ENCODE measurements at regions not wholly inside any gene's neighbourhood (a gene's known extent, or its start where the extent isn't known, plus 50 kb on each side); places are given as distances from the start of the nearest gene placed in this dataset.

GRCh38 chrX:22520128-22520828 is 247.6 kb downstream of the CBLL2 start:
- H3K4me1 ChIP-seq, result no peaks in the 10 kb centered on the region
- WGBS, 2 donors, result 67 to 74% methylated on average over 5 of the region's 5 CpGs

GRCh38 chrX:22526339-22526738 is 253.6 kb downstream of the CBLL2 start:
- Histone ChIP-seq H3K9me3 (no peaks in the 10 kb centered on the region), H3K27ac (no peak overlapping the region), H3K27me3 (no peaks in the 10 kb centered on the region), H3K4me1 (no peaks in the 10 kb centered on the region), H3K4me3 (no peak overlapping the region), H3K36me3 (no peaks in the 10 kb centered on the region)
- TF ChIP-seq EP300 (IDR thresholded peaks at IDR 0.05), result no peak
- TF ChIP-seq, protein P1, sequence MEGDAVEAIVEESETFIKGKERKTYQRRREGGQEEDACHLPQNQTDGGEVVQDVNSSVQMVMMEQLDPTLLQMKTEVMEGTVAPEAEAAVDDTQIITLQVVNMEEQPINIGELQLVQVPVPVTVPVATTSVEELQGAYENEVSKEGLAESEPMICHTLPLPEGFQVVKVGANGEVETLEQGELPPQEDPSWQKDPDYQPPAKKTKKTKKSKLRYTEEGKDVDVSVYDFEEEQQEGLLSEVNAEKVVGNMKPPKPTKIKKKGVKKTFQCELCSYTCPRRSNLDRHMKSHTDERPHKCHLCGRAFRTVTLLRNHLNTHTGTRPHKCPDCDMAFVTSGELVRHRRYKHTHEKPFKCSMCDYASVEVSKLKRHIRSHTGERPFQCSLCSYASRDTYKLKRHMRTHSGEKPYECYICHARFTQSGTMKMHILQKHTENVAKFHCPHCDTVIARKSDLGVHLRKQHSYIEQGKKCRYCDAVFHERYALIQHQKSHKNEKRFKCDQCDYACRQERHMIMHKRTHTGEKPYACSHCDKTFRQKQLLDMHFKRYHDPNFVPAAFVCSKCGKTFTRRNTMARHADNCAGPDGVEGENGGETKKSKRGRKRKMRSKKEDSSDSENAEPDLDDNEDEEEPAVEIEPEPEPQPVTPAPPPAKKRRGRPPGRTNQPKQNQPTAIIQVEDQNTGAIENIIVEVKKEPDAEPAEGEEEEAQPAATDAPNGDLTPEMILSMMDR (IDR thresholded peaks at IDR 0.05), result no peak
- no peak for TF ChIP-seq POLR2A (IDR thresholded peaks at IDR 0.05)
- DNase-seq (ENCODE audit: low spot score in 2 of 2), result no peak
- WGBS, 2 donors, result 82 to 87% methylated on average over 3 of the region's 3 CpGs

More at GRCh38 chrX:22520128-22520828, 247.6 kb downstream of the CBLL2 start:
- H3K9me3 ChIP-seq, result no peaks in the 10 kb centered on the region
- DNase-seq (ENCODE audit: low spot score in 2 of 2), result no peak
- no peak overlapping the region for H3K27ac ChIP-seq
- no peak overlapping the region for H3K4me3 ChIP-seq
- TF ChIP-seq EP300 (IDR thresholded peaks at IDR 0.05) (no peak), POLR2A (IDR thresholded peaks at IDR 0.05) (no peak)
- TF ChIP-seq, protein P1 (IDR thresholded peaks at IDR 0.05), result no peak
- H3K27me3 ChIP-seq, result no peaks in the 10 kb centered on the region
- H3K36me3 ChIP-seq, result no peaks in the 10 kb centered on the region

- Histone ChIP-seq H3K4me1 (no peaks in the 10 kb centered on the region), H3K36me3 (no peaks in the 10 kb centered on the region), H3K27ac (no peak overlapping the region), H3K9me3 (no peaks in the 10 kb centered on the region), H3K27me3 (no peaks in the 10 kb centered on the region), H3K4me3 (no peak overlapping the region)
- TF ChIP-seq, protein P1 (IDR thresholded peaks at IDR 0.05), result no peak
- TF ChIP-seq POLR2A (IDR thresholded peaks at IDR 0.05) (no peak), EP300 (IDR thresholded peaks at IDR 0.05) (no peak)
- WGBS, 2 donors, result 34 to 38% methylated on average over 1 of the region's 1 CpG
- DNase-seq (ENCODE audit: low spot score in 2 of 2), result no peak
Measured at GRCh38 chrX:22527302-22527701, 254.6 kb downstream of the CBLL2 start.

DNA sequence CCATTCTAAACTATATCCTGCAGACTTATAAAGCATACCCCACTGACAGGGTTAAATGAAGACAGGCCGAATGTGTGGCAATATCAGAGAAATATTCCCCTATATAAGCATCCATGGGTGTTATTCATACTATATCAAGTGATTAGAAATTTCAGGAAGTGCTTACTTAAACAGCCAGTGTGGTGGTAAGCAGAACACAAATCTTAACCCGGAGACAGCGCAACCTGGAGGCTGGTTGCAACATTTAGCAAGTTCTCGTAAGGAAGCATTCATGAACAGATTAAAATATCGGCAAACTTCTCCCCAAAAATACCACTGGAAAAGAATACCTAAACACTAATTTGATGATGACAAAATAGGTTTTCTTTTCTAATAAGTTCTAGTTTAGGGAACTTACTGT is 261.2 kb downstream of the CBLL2 start:
- no peaks in the 10 kb centered on the region for H3K36me3 ChIP-seq
- no peak for TF ChIP-seq EP300 (IDR thresholded peaks at IDR 0.05)
- TF ChIP-seq, protein P1 (IDR thresholded peaks at IDR 0.05), result no peak
- no peak for TF ChIP-seq POLR2A (IDR thresholded peaks at IDR 0.05)
- no peaks in the 10 kb centered on the region for H3K27me3 ChIP-seq
- no peak overlapping the region for H3K4me3 ChIP-seq
- H3K4me1 ChIP-seq, result no peaks in the 10 kb centered on the region
- no peak overlapping the region for H3K27ac ChIP-seq
- H3K9me3 ChIP-seq, result no peaks in the 10 kb centered on the region
- no peak for DNase-seq (ENCODE audit: low spot score in 2 of 2)
- WGBS, 2 donors, result 73 to 75% methylated on average over 5 of the region's 5 CpGs

DNA sequence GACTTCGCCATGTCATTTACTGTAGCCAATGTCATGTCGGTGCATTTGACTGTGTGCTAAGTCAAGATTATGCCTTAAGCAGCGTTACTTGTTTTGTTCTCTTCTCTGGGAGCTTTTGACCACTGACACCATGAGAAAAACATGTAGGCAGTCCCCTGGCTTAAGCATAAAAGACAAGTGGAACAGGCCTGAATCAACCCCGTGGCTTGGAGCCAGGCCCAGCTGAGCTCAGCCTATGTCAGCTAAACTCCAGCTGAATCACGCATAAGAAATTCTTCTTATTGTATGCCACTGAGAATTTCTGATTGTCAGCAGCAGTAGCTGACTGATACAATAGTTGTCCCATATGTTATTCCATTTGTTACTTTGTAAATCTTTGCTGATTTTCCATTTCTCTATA is 261.9 kb downstream of the CBLL2 start:
- no peak for DNase-seq (ENCODE audit: low spot score in 2 of 2)
- Histone ChIP-seq H3K36me3 (no peaks in the 10 kb centered on the region), H3K4me1 (no peaks in the 10 kb centered on the region), H3K9me3 (no peaks in the 10 kb centered on the region), H3K4me3 (no peak overlapping the region), H3K27ac (no peak overlapping the region), H3K27me3 (no peaks in the 10 kb centered on the region)
- WGBS, 2 donors, result 45 to 54% methylated on average over 5 of the region's 5 CpGs
- TF ChIP-seq POLR2A (IDR thresholded peaks at IDR 0.05) (no peak), EP300 (IDR thresholded peaks at IDR 0.05) (no peak)
- TF ChIP-seq, protein P1 (IDR thresholded peaks at IDR 0.05), result no peak

All from tibial nerve (tissue), 4 donors.